Stromal cell of bone marrow (primary cell): ENCODE measurements at regions not wholly inside any gene's neighbourhood (a gene's known extent, or its start where the extent isn't known, plus 50 kb on each side); places are given as distances from the start of the nearest gene placed in this dataset.

Experiments
- DNase-seq: peaks from one replicate; pipeline ENCODE4 v3.0.0-alpha.2; 2012; ENCODE audit warnings: low read depth

DNA sequence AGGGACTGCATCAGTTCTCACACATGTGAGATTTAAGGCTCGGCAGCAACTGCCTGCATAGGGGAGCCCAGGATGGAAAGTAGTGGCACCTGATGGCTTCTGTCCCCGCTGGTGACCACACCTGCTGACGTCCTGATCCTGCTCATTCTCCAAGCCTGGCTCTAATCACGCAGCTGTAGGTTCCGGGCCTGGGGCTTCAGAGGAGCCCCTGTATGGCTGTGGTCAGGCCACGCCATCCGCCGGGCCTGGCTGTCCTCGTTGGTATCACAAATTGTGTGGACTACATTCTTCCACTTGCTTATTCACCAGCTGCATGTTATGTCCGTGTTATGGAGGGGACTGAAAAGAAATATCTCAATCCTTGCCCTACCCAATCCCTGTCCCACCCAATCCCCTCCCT, 580.0 kb downstream of the TBC1D22A start:
- no peak for DNase-seq

GRCh38 chr22:47341464-47341863, 579.0 kb downstream of the TBC1D22A start:
- DNase-seq: no peak

DNA sequence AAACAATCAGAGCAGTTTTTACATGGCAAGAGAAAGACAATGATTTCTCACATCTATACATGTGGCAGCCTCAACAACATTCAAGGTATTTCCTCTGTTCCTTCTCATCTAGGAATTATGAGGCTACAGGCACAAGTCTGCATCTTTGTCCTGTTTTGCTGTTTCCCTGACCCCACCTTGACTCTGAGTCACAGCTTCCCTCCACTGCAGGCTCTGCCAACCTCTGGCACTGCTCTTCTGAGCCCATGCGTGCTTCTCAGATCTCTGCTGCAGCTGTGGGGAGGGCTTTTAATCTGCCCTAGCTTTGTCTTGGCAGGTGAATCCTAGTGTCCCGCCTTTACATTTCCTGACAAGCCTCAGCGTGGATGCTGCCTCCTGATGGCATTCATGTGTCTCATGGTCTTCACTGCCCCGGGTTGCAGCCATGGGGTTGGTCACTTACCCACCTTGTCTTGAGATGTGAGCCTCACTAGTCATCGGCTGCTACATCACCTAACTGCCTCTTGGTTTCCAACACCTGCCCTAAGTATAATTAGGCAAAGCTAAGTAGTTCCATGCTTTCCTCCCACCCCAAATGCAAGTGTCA, 578.5 kb downstream of the TBC1D22A start:
- DNase-seq: no peak

DNA sequence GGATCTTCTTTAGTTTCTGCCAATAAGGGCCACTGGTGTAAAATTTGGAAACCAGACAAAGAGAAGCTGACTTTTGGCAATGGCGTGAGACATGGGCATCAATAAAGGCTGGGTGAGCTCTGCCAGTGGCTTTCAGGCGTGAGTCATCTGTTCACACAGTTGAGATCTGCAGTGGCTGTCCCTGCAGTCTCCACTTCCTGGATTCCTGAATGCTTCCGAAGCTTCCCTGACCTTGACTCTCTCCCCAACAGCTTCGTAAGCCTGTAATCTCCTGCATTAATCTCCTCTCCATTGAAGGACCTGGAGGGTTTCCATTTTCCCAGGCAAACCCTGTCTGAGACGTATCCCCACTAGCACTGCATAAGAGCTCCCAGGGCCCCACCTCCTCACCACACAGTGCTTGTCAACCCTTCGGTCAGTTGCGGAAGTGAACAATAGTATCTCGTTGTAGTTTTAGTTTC, 574.7 kb downstream of the TBC1D22A start:
- peak; percentile 36 for DNase-seq

- no peak for DNase-seq
Observed at GRCh38 chr22:47335958-47336357, 573.5 kb downstream of the TBC1D22A start.

DNA sequence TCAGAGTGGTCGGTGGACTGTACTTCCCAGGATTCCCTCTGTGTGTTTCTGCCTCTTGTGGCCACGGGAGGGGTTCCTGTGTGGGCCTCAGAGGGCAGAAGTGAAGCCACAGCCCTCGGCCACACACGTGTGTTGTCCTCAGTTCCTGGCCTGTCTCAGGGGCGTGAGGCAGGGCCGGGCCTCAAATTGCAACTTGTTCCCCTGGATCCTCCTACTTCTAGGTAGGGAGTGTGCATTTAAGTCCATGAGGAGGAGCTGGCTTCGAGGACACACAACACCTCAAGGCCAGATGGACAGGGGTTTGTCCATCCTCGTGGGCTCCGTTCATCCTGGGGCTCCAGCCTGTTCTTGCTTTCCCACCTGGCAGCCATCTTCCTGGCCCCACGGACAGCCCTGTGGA, 573.0 kb downstream of the TBC1D22A start:
- DNase-seq: no peak

DNA sequence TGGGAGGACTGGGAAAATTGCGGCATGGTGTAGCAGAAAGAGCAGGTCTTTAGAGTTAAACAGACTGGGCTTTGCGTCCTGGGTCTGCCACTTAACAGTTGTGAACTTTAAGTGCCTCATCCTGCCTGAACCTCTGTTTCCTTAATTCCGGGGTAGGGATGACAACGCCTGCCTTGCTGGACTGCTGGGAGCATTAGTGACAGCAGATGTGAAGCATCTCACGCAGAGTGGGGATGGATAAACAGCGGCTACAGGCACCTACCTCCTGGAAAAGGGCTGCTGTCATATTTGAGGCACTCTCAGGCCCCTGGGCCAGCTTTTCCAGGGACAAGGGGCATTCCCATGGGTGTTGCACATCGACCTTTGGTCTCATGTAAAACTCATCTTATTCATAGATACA, 572.2 kb downstream of the TBC1D22A start:
- no peak for DNase-seq

- DNase-seq: no peak
Observed at GRCh38 chr22:47333625-47334024, 571.2 kb downstream of the TBC1D22A start.

- DNase-seq: no peak
Observed at GRCh38 chr22:47332246-47332980, 570.0 kb downstream of the TBC1D22A start.

- no peak for DNase-seq
Observed at GRCh38 chr22:47331750-47332149, 569.3 kb downstream of the TBC1D22A start.

- DNase-seq: no peak
Observed at GRCh38 chr22:47329727-47330650, 567.5 kb downstream of the TBC1D22A start.

- DNase-seq: peak; percentile 92
Observed at GRCh38 chr22:47328550-47329243, 566.2 kb downstream of the TBC1D22A start.

DNA sequence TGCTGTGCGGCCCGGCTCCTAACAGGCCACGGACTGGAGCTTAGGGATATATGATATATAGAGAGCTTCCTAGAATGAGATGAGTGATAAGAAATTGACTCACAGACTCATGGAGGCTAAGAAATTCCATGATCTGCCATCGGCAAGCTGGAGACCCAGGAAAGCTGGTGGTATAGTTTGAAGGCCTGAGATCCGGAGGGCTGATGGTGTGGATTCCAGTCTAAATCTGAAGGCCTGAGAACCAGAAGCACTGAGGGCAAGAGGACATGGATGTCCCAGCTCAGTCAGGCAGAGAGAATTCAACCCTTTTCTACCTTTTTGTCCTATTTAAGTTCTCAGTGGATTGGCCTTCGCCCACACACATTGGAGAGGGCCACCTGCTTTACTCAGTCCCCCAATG, 564.8 kb downstream of the TBC1D22A start:
- no peak for DNase-seq

DNA sequence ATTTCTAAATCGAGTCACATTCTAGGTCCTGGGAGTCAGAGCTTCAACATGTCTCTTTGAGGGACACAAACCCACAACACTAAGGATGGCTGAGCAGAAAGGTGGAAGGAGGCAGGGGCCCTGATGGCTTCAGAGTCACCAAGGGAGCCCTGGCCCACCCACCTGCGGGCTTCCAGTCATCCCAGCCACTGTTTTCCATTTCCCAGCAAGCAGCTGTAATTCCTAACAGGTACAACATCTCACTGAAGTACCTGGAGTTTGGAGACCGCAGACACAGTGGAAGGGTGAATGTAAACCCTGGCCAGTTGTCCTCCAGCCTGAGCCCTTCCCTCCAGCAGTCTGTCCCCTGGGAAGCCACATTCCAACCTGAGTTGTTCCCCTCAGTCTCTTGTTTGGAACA, 562.8 kb downstream of the TBC1D22A start:
- DNase-seq: no peak

GRCh38 chr22:47324435-47324990, 562.1 kb downstream of the TBC1D22A start:
- no peak for DNase-seq

DNA sequence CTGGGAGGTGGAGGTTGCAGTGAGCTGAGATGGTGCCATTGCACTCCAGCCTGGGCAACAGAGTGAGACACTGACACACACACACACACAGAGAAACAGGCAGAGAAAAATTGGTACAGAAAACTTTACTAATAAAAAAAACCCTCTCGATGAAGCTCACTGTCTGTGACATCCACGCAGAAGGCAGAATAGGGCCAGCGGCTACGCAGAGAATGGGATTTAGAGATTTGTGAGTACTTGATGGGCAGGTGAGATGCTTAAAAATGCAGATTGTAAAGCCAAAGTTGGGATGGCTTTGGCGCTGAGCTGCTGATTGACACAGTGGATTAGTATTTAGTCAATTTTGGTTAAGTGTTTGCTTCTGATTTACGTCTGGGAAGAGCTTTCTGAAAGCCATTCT, 561.1 kb downstream of the TBC1D22A start:
- no peak for DNase-seq

DNA sequence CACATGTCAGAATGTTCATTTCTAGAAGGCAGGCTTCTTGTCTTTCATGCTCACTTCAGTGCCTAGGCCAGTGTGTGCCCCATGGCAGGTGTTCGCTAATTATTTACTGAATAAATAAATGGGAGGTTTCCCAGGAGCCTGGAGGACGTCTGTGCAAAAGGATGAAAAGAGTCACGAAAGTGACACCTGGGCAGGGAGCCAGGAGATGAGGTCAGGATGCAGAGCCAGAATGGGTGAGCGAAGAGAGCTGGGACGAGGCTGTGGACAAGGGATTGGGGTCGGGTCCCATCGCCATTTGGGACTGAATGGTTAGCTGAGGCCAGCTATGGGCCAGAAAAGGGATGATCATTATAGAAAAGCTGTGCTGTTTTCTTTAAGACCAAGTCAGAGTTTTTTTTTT, 560.4 kb downstream of the TBC1D22A start:
- DNase-seq: no peak

GRCh38 chr22:47320560-47320959, 558.1 kb downstream of the TBC1D22A start:
- no peak for DNase-seq

- DNase-seq: no peak
Observed at GRCh38 chr22:47318041-47318737, 555.7 kb downstream of the TBC1D22A start.

- no peak for DNase-seq
Observed at GRCh38 chr22:47315862-47316419, 553.5 kb downstream of the TBC1D22A start.

GRCh38 chr22:47310601-47311000, 548.2 kb downstream of the TBC1D22A start:
- DNase-seq: no peak
